Upper lobe of right lung (tissue), 1 donor: ENCODE measurements at regions not wholly inside any gene's neighbourhood (a gene's known extent, or its start where the extent isn't known, plus 50 kb on each side); places are given as distances from the start of the nearest gene placed in this dataset.

Experiments used
- ATAC-seq: fragments of 200-7000 bp; cut with Tn5 transposase; one replicate; pipeline ENCODE4 v1.9.1; 2020; ENCODE audit warnings: mild to moderate bottlenecking, moderate library complexity
- DNase-seq: peaks from one replicate; pipeline ENCODE4 v3.0.0-alpha.2; 2020
- H3K27ac ChIP-seq: fragments of 200-600 bp; one replicate; pipeline ENCODE4 v1.8.0; 2022
- H3K27me3 ChIP-seq: fragments of 200-600 bp; one replicate; pipeline ENCODE4 v1.8.0; 2022; ENCODE audit warnings: mild to moderate bottlenecking
- H3K36me3 ChIP-seq: fragments of 200-600 bp; one replicate; pipeline ENCODE4 v1.8.0; 2022
- H3K4me1 ChIP-seq: fragments of 200-600 bp; one replicate; pipeline ENCODE4 v1.8.0; 2022
- H3K4me3 ChIP-seq: fragments of 200-600 bp; one replicate; pipeline ENCODE4 v1.8.0; 2022; ENCODE audit warnings: mild to moderate bottlenecking
- H3K9me3 ChIP-seq: fragments of 200-600 bp; one replicate; pipeline ENCODE4 v1.8.0; 2022
- CTCF ChIP-seq: fragments of 200-600 bp; IDR thresholded peaks from one replicate; pipeline ENCODE4 v1.8.0; 2022; ENCODE audit warnings: antibody characterized with exemption
- intact Hi-C: fragments of 100-400 bp; cut with DNase I; formaldehyde crosslinking; loops from one replicate; pipeline ENCODE4 v1.11.0; 2022
- donor health status: DM: no; HTN: yes; CAD: no; lungs with severe emphysema.

DNA sequence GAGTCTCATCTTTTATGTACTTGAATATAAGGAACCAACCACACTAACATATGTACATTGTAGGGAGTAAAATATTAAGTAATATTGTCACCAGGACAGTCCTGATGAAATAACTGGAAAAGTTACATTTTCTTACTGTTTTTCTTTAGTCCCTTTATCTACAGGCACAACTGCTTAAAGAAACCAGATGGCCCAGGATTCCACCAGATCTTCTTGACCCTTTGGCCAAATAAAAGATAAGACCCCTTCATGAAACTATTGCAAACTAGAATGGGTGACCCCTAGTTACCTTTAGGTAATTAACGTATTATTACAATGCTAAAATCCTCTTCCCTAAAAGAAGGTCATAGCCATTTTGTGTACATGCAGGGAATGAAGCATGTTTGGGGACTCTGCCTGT lies 106.3 kb upstream of the FTMT start:
- Histone ChIP-seq H3K9me3 (no peaks in the 10 kb centered on the region), H3K36me3 (no peaks in the 10 kb centered on the region), H3K27ac (no peak overlapping the region), H3K4me3 (no peak overlapping the region), H3K4me1 (no peaks in the 10 kb centered on the region), H3K27me3 (no peaks in the 10 kb centered on the region)
- DNase-seq (no peak), ATAC-seq (no peak)
- intact Hi-C loops: no loop called here
- TF ChIP-seq CTCF: no peak

DNA sequence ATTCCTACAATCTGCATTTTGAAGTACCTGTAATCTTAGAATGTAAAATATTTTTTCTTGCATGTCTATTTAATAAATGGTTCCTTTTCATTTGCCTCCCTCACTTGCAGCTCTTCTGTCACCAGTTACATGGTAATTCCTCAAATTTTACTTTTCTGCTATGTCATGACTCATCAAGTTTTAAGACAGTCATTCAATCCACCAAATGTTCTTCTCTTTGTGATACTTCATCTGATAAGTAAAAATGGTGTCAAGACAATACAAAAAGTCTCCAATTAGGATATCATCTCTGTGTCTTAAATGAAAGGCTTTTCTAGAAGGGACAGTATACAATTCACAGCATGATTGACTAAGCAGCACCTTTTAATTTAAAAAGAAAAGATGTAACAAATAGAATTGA lies 104.9 kb upstream of the FTMT start:
- no peak for TF ChIP-seq CTCF
- intact Hi-C loops: no loop called here
- ATAC-seq: no peak

GRCh38 chr5:121748686-121749085 lies 103.0 kb upstream of the FTMT start:
- no peak for TF ChIP-seq CTCF
- no peaks in the 10 kb centered on the region for H3K9me3 ChIP-seq
- ATAC-seq: no peak
- no peak for DNase-seq
- no peaks in the 10 kb centered on the region for H3K36me3 ChIP-seq
- H3K4me1 ChIP-seq: no peaks in the 10 kb centered on the region
- intact Hi-C loops: no loop called here
- H3K4me3 ChIP-seq: no peak overlapping the region
- no peaks in the 10 kb centered on the region for H3K27me3 ChIP-seq
- H3K27ac ChIP-seq: no peak overlapping the region

More for the DNA sequence above, 104.9 kb upstream of the FTMT start:
- no peak for DNase-seq
- Histone ChIP-seq H3K4me3 (no peak overlapping the region), H3K9me3 (no peaks in the 10 kb centered on the region), H3K4me1 (no peaks in the 10 kb centered on the region), H3K36me3 (no peaks in the 10 kb centered on the region), H3K27ac (no peak overlapping the region), H3K27me3 (no peaks in the 10 kb centered on the region)

DNA sequence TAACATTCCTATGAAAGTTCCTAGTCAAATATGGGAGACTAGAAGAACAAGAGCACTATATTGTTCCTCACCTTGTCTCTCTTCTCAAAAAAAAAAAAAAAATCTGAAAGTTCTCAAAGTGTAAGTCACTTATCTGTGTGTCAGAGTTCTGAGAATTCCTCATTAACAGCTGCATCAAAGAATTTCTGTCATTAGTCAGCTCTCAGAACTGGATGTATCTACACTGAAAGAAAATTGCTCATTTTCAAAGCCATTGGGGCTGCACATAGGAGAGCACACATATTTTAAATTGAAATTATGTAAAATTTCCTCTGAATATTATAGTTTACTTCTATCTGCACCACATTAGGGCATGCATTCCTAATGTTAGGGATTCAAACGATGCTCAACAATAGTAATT lies 99.5 kb upstream of the FTMT start:
- H3K36me3 ChIP-seq: no peaks in the 10 kb centered on the region
- H3K4me1 ChIP-seq: no peaks in the 10 kb centered on the region
- no peak overlapping the region for H3K27ac ChIP-seq
- DNase-seq (no peak), ATAC-seq (no peak)
- TF ChIP-seq CTCF: no peak
- H3K27me3 ChIP-seq: no peaks in the 10 kb centered on the region
- H3K4me3 ChIP-seq: no peak overlapping the region
- no peaks in the 10 kb centered on the region for H3K9me3 ChIP-seq
- intact Hi-C loops: no loop called here

DNA sequence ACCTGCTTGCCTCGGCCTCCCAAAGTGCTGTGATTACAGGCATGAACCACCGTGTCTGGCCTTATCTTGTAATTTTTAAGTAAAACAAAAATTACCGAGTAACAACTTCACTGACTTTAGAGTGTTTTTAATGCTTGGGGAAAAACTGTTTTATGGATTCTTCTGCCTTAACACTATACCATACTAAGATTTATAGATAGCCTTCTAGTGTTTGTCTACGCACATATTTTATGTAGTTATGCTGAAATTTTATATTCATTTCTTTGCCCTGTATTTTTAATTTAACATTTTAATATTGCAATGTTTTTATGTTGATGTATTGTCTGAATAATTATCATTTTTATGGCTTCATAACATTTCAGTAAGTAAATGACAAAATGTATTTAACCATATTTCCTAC lies 96.4 kb upstream of the FTMT start:
- ATAC-seq (no peak), DNase-seq (no peak)
- H3K9me3 ChIP-seq: no peaks in the 10 kb centered on the region
- no peaks in the 10 kb centered on the region for H3K4me1 ChIP-seq
- no peak overlapping the region for H3K4me3 ChIP-seq
- no peaks in the 10 kb centered on the region for H3K36me3 ChIP-seq
- no peaks in the 10 kb centered on the region for H3K27me3 ChIP-seq
- H3K27ac ChIP-seq: no peak overlapping the region
- TF ChIP-seq CTCF: no peak
- intact Hi-C loops: no loop called here

DNA sequence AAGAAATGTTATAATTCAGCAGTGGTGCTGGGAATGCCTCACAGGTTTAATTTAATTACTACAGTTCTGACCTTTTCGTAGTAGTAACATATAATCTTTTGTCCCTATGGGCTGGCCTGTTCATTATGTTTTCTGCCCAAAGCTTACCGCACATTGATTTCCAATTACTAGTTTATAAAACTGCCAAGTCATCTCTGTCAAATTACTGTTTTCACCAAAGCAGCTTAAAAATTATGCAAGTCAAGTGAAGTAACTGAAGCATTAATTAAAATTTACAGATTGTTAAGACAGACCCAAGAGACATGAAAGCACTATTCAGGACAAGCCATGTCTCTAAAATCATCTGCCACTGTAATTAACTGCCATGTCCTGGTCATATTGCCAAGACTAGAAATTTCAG lies 93.9 kb upstream of the FTMT start:
- Histone ChIP-seq H3K27ac (no peak overlapping the region), H3K9me3 (no peaks in the 10 kb centered on the region), H3K4me1 (no peaks in the 10 kb centered on the region), H3K4me3 (no peak overlapping the region), H3K27me3 (no peaks in the 10 kb centered on the region), H3K36me3 (no peaks in the 10 kb centered on the region)
- intact Hi-C loops: no loop called here
- no peak for DNase-seq
- no peak for TF ChIP-seq CTCF
- ATAC-seq: no peak
